ENCODE measurements at regions not wholly inside any gene's neighbourhood (a gene's known extent, or its start where the extent isn't known, plus 50 kb on each side); places are given as distances from the start of the nearest gene placed in this dataset.

DNA sequence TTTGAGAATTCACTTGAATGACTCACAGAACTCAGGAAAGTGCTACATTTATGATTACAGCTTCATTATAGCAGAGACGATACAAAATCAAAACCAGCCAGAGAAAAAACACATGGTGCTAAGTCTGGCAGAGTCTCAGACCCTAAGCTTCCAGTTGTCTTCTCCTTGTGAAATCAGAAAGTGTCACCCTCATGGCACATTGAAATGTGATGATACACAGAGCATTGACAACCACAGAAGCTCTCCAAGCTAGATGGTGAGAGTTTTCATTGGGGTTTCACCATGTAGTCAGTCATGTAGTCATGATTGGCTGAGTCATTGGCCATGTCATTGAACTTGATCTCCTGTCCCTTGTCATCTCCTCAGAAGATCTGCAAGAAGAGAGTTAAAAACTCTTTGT is 526.6 kb downstream of the MRPL39 start:
- ATAC-seq, result no peak
- no peaks in the 10 kb centered on the region for H3K9me3 ChIP-seq
- no peaks in the 10 kb centered on the region for H3K36me3 ChIP-seq (replicated peaks in 1 of 2; ENCODE audit: insufficient read depth in 1 of 2, low read depth in 2 of 2)
- no peak for TF ChIP-seq POLR2A (IDR thresholded peaks at IDR 0.05)
- TF ChIP-seq, protein P1, sequence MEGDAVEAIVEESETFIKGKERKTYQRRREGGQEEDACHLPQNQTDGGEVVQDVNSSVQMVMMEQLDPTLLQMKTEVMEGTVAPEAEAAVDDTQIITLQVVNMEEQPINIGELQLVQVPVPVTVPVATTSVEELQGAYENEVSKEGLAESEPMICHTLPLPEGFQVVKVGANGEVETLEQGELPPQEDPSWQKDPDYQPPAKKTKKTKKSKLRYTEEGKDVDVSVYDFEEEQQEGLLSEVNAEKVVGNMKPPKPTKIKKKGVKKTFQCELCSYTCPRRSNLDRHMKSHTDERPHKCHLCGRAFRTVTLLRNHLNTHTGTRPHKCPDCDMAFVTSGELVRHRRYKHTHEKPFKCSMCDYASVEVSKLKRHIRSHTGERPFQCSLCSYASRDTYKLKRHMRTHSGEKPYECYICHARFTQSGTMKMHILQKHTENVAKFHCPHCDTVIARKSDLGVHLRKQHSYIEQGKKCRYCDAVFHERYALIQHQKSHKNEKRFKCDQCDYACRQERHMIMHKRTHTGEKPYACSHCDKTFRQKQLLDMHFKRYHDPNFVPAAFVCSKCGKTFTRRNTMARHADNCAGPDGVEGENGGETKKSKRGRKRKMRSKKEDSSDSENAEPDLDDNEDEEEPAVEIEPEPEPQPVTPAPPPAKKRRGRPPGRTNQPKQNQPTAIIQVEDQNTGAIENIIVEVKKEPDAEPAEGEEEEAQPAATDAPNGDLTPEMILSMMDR (IDR thresholded peaks at IDR 0.05), result no peak
- H3K4me1 ChIP-seq, result no peaks in the 10 kb centered on the region
- DNase-seq, result no peak
- WGBS, 2 donors, result 88 to 94% methylated on average over 1 of the region's 1 CpG
- no peak overlapping the region for H3K4me3 ChIP-seq
- H3K27me3 ChIP-seq, result no peaks in the 10 kb centered on the region
- intact Hi-C loops (cut with DNase I), result no loop called here
- no peak overlapping the region for H3K27ac ChIP-seq

DNA sequence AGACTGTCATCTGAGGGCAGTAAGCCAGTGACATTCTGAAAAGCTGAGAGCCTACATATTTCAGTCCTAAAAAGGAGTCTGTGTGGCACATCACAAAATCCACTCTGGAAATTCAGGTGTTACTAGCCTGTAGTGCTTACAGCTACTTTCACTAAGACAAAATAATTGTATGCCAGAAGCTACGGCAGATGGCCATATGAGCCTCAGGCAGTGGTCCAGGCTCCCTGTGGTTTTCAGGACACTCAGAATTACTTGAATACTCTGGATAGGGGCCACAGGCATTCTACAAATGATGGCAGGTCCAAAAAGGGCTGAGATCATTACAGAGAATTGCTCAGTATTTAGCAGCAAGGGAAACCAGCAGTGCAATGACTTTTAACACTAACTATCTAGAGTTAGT is 527.1 kb downstream of the MRPL39 start:
- no peaks in the 10 kb centered on the region for H3K4me1 ChIP-seq
- no peak overlapping the region for H3K4me3 ChIP-seq
- DNase-seq, result no peak
- no peaks in the 10 kb centered on the region for H3K27me3 ChIP-seq
- H3K9me3 ChIP-seq, result no peaks in the 10 kb centered on the region
- no peak for TF ChIP-seq POLR2A (IDR thresholded peaks at IDR 0.05)
- TF ChIP-seq, protein P1 (IDR thresholded peaks at IDR 0.05), result no peak
- WGBS, 2 donors, result 56 to 88% methylated on average over 1 of the region's 1 CpG
- H3K27ac ChIP-seq, result no peak overlapping the region
- ATAC-seq, result no peak
- H3K36me3 ChIP-seq (replicated peaks in 1 of 2; ENCODE audit: insufficient read depth in 1 of 2, low read depth in 2 of 2), result no peaks in the 10 kb centered on the region
- intact Hi-C loops (cut with DNase I), result no loop called here

DNA sequence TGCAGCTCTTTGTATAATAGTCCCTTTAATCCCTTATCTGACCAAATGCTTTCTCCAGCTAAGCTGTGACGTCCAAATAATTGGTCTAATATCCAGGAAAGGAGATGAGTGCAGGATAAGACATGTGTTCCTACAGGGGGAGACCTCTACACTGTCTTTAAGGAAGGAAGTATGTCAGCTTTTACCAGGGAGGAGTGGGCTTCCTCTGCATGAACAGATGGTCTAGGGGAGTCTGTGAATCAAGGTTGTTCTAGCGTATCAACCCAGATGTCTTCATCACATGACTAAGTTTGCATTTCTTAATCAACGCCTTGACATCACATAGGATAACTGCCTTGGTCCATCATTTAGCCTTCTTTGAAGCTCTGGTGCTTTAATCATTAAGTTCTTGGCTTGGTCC is 528.2 kb downstream of the MRPL39 start:
- ATAC-seq, result no peak
- intact Hi-C loops (cut with DNase I), result no loop called here
- WGBS, 2 donors, result 43 to 48% methylated on average over 3 of the region's 3 CpGs

DNA sequence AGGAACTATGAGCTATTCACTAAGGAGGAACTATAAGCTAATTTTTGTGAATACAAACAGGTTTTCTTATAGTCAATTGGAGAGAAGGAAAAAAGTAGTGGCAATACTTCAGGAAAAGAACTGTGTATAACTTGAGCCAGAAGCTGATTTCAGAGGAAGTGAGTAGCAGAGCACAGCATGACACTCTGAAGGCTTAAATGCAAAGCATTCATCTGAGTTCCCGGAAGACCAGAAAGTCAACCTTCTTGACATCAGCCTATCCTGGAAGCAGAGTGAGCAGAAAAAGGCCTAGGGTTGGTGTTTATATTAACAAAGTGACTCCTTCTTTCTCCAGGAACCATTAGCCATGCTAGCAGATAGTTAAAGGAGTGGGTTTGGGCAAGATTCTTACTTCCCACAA is 545.2 kb downstream of the MRPL39 start:
- TF ChIP-seq POLR2A (IDR thresholded peaks at IDR 0.05), result no peak
- TF ChIP-seq, protein P1 (IDR thresholded peaks at IDR 0.05), result no peak
- ATAC-seq (no peak), DNase-seq (no peak)
- no peak overlapping the region for H3K4me3 ChIP-seq
- H3K27me3 ChIP-seq, result no peaks in the 10 kb centered on the region
- no peaks in the 10 kb centered on the region for H3K36me3 ChIP-seq (replicated peaks in 1 of 2; ENCODE audit: insufficient read depth in 1 of 2, low read depth in 2 of 2)
- intact Hi-C loops (cut with DNase I), result no loop called here
- no peaks in the 10 kb centered on the region for H3K4me1 ChIP-seq
- H3K27ac ChIP-seq, result no peak overlapping the region
- no peaks in the 10 kb centered on the region for H3K9me3 ChIP-seq
- WGBS, 2 donors, result 37 to 58% methylated on average over 1 of the region's 1 CpG

More for the DNA sequence above, 528.2 kb downstream of the MRPL39 start:
- H3K4me1 ChIP-seq, result no peaks in the 10 kb centered on the region
- no peaks in the 10 kb centered on the region for H3K36me3 ChIP-seq (replicated peaks in 1 of 2; ENCODE audit: insufficient read depth in 1 of 2, low read depth in 2 of 2)
- TF ChIP-seq, protein P1 (IDR thresholded peaks at IDR 0.05), result no peak
- TF ChIP-seq POLR2A (IDR thresholded peaks at IDR 0.05), result no peak
- no peak for DNase-seq
- H3K27ac ChIP-seq, result no peak overlapping the region
- no peak overlapping the region for H3K4me3 ChIP-seq
- no peaks in the 10 kb centered on the region for H3K9me3 ChIP-seq
- no peaks in the 10 kb centered on the region for H3K27me3 ChIP-seq

DNA sequence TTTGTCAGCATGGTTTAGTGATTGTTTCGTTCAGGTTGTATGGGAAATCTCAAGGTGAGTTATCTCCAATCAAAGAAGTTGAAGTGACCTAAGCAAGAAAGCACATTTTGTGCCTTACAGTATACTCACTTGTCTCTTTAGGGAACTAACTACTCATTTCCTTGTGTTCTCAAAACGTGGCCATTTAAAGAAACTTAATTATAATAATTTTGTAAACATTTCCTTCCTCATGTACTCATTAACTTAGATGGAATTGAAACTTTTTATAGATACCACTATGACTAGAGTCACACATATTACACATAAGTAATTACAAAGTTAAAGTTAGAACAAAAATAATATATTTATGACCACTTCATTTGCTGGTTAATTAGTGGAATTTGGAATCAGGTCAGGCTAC is 552.6 kb downstream of the MRPL39 start:
- WGBS, 2 donors, result 14 to 21% methylated on average over 2 of the region's 2 CpGs
- ATAC-seq (no peak), DNase-seq (no peak)
- Histone ChIP-seq H3K27ac (no peak overlapping the region), H3K27me3 (no peaks in the 10 kb centered on the region), H3K4me3 (no peak overlapping the region), H3K36me3 (replicated peaks in 1 of 2; ENCODE audit: insufficient read depth in 1 of 2, low read depth in 2 of 2) (no peaks in the 10 kb centered on the region), H3K4me1 (no peaks in the 10 kb centered on the region), H3K9me3 (no peaks in the 10 kb centered on the region)
- TF ChIP-seq, protein P1 (IDR thresholded peaks at IDR 0.05), result no peak
- TF ChIP-seq POLR2A (IDR thresholded peaks at IDR 0.05), result no peak
- intact Hi-C loops (cut with DNase I), result no loop called here

Data from body of pancreas (tissue), 4 donors.